GM19043 (cell line): ENCODE measurements at regions not wholly inside any gene's neighbourhood (a gene's known extent, or its start where the extent isn't known, plus 50 kb on each side); places are given as distances from the start of the nearest gene placed in this dataset.

Experiments
- ATAC-seq: cut with Tn5 transposase; IDR thresholded peaks from one replicate; pipeline ENCODE4 v1.9.1; 2021; ENCODE audit warnings: low read depth; ENCODE audit not compliant: unreplicated experiment

GRCh38 chr1:24992761-24993211 lies 62.7 kb upstream of the RUNX3 start:
- ATAC-seq, result no peak

- ATAC-seq, result no peak
These were observed 62.2 kb upstream of the RUNX3 start for GRCh38 chr1:24992124-24992760.

GRCh38 chr1:24991697-24992096 lies 61.6 kb upstream of the RUNX3 start:
- no peak for ATAC-seq

GRCh38 chr1:24990779-24991641 lies 60.9 kb upstream of the RUNX3 start:
- no peak for ATAC-seq

- ATAC-seq, result no peak
These were observed 60.1 kb upstream of the RUNX3 start for GRCh38 chr1:24990136-24990535.

GRCh38 chr1:24989082-24989481 lies 59.0 kb upstream of the RUNX3 start:
- no peak for ATAC-seq

- no peak for ATAC-seq
These were observed 58.5 kb upstream of the RUNX3 start for GRCh38 chr1:24988558-24988912.

- ATAC-seq, result no peak
These were observed 57.9 kb upstream of the RUNX3 start for GRCh38 chr1:24987875-24988557.

- no peak for ATAC-seq
These were observed 57.3 kb upstream of the RUNX3 start for GRCh38 chr1:24987424-24987823.

GRCh38 chr1:24986372-24986965 lies 56.4 kb upstream of the RUNX3 start:
- no peak for ATAC-seq

- ATAC-seq, result no peak
These were observed 55.7 kb upstream of the RUNX3 start for GRCh38 chr1:24985737-24986136.

GRCh38 chr1:24984800-24985522 lies 54.9 kb upstream of the RUNX3 start:
- no peak for ATAC-seq

GRCh38 chr1:24984300-24984699 lies 54.2 kb upstream of the RUNX3 start:
- no peak for ATAC-seq

- ATAC-seq, result no peak
These were observed 53.1 kb upstream of the RUNX3 start for GRCh38 chr1:24983006-24983680.

GRCh38 chr1:24981631-24982005 lies 51.5 kb upstream of the RUNX3 start:
- ATAC-seq, result no peak

GRCh38 chr1:24980836-24981630 lies 51.0 kb upstream of the RUNX3 start:
- no peak for ATAC-seq
